ENCODE measurements at regions not wholly inside any gene's neighbourhood (a gene's known extent, or its start where the extent isn't known, plus 50 kb on each side); places are given as distances from the start of the nearest gene placed in this dataset.

GRCh38 chr4:11160288-11160687 is 268.4 kb downstream of the HS3ST1 start:
- FAIRE-seq: no peak
- H3K4me1 ChIP-seq (ENCODE audit: control insufficient read depth in 2 of 3, insufficient read depth in 2 of 3, low read depth in 1 of 3, low read length in 3 of 3): no peaks in the 10 kb centered on the region
- H3K9me3 ChIP-seq (ENCODE audit: control insufficient read depth in 2 of 3, insufficient read depth in 1 of 3, low read length in 3 of 3): no peaks in the 10 kb centered on the region
- H3K27me3 ChIP-seq (ENCODE audit: control insufficient read depth, insufficient read depth, low read length): no peaks in the 10 kb centered on the region
- no peak overlapping the region for H3K27ac ChIP-seq (ENCODE audit: low read depth in 2 of 2, low read length in 2 of 2)
- TF ChIP-seq CTCF (IDR thresholded peaks at IDR 0.05; ENCODE audit: borderline replicate concordance, extremely low read depth, insufficient read depth): no peak
- no peaks in the 10 kb centered on the region for H3K36me3 ChIP-seq (ENCODE audit: control insufficient read depth in 2 of 3, insufficient read depth in 3 of 3, low read length in 3 of 3)
- H3K4me3 ChIP-seq (ENCODE audit: low read length in 3 of 3): no peak overlapping the region
- H3K9ac ChIP-seq (ENCODE audit: low read length in 3 of 3): no peak overlapping the region
- intact Hi-C loops (cut with DNase I): no loop called here
- DNase-seq: no peak

GRCh38 chr4:11158971-11159370 is 269.7 kb downstream of the HS3ST1 start:
- no peaks in the 10 kb centered on the region for H3K27me3 ChIP-seq (ENCODE audit: control insufficient read depth, insufficient read depth, low read length)
- no peak overlapping the region for H3K4me3 ChIP-seq (ENCODE audit: low read length in 3 of 3)
- no peaks in the 10 kb centered on the region for H3K36me3 ChIP-seq (ENCODE audit: control insufficient read depth in 2 of 3, insufficient read depth in 3 of 3, low read length in 3 of 3)
- no peak overlapping the region for H3K27ac ChIP-seq (ENCODE audit: low read depth in 2 of 2, low read length in 2 of 2)
- intact Hi-C loops (cut with DNase I): no loop called here
- H3K9ac ChIP-seq (ENCODE audit: low read length in 3 of 3): no peak overlapping the region
- H3K4me1 ChIP-seq (ENCODE audit: control insufficient read depth in 2 of 3, insufficient read depth in 2 of 3, low read depth in 1 of 3, low read length in 3 of 3): no peaks in the 10 kb centered on the region
- DNase-seq (no peak), FAIRE-seq (no peak)
- H3K9me3 ChIP-seq (ENCODE audit: control insufficient read depth in 2 of 3, insufficient read depth in 1 of 3, low read length in 3 of 3): no peaks in the 10 kb centered on the region
- no peak for TF ChIP-seq CTCF (IDR thresholded peaks at IDR 0.05; ENCODE audit: borderline replicate concordance, extremely low read depth, insufficient read depth)

GRCh38 chr4:11155208-11155867 is 273.4 kb downstream of the HS3ST1 start:
- Histone ChIP-seq H3K9me3 (ENCODE audit: control insufficient read depth in 2 of 3, insufficient read depth in 1 of 3, low read length in 3 of 3) (no peaks in the 10 kb centered on the region), H3K27ac (ENCODE audit: low read depth in 2 of 2, low read length in 2 of 2) (no peak overlapping the region), H3K4me3 (ENCODE audit: low read length in 3 of 3) (no peak overlapping the region), H3K36me3 (ENCODE audit: control insufficient read depth in 2 of 3, insufficient read depth in 3 of 3, low read length in 3 of 3) (no peaks in the 10 kb centered on the region), H3K9ac (ENCODE audit: low read length in 3 of 3) (no peak overlapping the region), H3K27me3 (ENCODE audit: control insufficient read depth, insufficient read depth, low read length) (no peaks in the 10 kb centered on the region), H3K4me1 (ENCODE audit: control insufficient read depth in 2 of 3, insufficient read depth in 2 of 3, low read depth in 1 of 3, low read length in 3 of 3) (no peaks in the 10 kb centered on the region)
- FAIRE-seq (no peak), DNase-seq (no peak)
- intact Hi-C loops (cut with DNase I): no loop called here
- no peak for TF ChIP-seq CTCF (IDR thresholded peaks at IDR 0.05; ENCODE audit: borderline replicate concordance, extremely low read depth, insufficient read depth)

Measured in kidney (tissue), 13 donors.